ENCODE measurements at regions not wholly inside any gene's neighbourhood (a gene's known extent, or its start where the extent isn't known, plus 50 kb on each side); places are given as distances from the start of the nearest gene placed in this dataset.
"Not testable (repeated sequence)": the region's sequence is repeated elsewhere in the genome, so short reads cannot be mapped to it uniquely, and the experiment has no call there.

DNA sequence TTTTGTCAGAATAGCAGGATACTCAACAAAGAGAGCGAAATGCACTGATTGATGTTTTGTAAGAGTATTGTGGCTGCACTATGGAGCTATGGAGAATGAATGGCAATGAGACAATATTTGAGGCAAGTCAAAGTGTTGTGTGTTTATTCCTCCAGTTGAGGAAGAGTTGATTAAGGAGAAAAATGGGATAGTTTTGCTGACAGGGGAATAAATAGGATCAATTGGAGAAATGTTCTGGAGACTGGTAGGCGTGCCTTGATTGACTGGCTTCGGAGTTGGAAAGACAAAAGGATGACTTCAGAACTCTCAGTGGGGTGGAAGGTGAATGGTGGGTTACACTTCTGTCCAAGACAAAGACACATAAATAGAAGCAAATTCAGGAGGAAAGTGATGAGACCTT, 1254.9 kb upstream of the TMEM132C start:
- no peak for DNase-seq (ENCODE audit: low spot score)

GRCh38 chr12:127013197-127013596, 1253.8 kb upstream of the TMEM132C start:
- DNase-seq (ENCODE audit: low spot score), result no peak

- DNase-seq (ENCODE audit: low spot score), result no peak
Measured at GRCh38 chr12:127014079-127014478, 1252.9 kb upstream of the TMEM132C start.

- DNase-seq (ENCODE audit: low spot score), result no peak
Measured at GRCh38 chr12:127024791-127025190, 1242.2 kb upstream of the TMEM132C start.

DNA sequence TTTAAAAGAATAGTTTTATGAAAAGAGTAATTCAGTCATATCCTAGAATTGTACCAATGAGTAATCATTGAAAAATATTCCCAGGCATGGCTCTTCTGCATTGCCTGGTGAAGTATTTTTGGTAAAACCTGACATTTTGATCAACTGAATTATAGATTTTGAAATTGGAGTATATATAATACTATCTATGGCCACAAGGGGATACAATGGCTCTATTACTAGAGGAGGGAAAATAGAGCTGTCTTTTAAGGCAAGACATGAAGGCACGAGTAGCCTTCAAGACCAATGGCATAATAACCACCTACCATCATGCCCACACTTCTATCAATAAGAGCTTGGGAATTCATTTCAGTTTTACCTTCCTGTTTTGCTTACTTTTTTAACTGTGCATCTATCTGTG, 1241.4 kb upstream of the TMEM132C start:
- no peak for DNase-seq (ENCODE audit: low spot score)

GRCh38 chr12:127035011-127035879, 1231.7 kb upstream of the TMEM132C start:
- DNase-seq (ENCODE audit: low spot score), result no peak

DNA sequence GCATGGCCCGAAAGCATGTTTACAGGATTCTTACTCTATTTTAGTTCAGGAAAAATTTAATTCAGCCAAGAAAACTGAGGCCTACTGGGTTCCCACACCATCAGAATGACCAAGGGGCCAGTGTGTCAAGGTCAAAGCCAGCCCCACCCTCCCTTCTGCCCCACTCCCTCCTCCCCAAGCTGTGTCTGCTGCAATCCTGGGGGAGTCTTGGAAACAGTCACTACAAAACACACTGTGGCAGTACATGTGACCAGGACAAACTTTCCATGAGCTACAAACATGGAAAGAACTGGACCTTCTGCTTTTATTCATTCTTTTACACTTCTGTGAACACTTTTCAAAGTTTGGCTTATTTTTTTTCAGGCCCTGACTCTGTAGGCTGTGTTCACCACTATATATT, 1228.8 kb upstream of the TMEM132C start:
- DNase-seq (ENCODE audit: low spot score), result no peak

DNA sequence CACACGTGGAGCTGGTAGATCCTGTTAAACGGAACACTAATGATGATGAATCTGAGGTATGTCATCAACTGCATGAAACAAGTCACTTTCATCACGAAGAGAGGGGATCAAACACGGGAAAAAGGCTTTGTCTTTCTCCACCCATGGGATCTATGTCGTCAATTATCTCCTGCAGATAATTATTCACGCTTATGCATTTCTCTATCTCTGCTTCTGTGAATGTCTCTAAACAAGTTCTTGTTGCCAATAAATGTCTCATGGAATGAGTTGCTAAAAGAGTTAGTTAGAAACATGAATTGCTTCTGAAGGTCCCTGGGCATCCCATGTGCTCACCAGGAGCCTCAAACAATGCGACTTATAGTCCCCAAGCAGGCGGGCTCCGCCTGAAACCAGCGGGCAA, 1228.2 kb upstream of the TMEM132C start:
- no peak for DNase-seq (ENCODE audit: low spot score)

DNA sequence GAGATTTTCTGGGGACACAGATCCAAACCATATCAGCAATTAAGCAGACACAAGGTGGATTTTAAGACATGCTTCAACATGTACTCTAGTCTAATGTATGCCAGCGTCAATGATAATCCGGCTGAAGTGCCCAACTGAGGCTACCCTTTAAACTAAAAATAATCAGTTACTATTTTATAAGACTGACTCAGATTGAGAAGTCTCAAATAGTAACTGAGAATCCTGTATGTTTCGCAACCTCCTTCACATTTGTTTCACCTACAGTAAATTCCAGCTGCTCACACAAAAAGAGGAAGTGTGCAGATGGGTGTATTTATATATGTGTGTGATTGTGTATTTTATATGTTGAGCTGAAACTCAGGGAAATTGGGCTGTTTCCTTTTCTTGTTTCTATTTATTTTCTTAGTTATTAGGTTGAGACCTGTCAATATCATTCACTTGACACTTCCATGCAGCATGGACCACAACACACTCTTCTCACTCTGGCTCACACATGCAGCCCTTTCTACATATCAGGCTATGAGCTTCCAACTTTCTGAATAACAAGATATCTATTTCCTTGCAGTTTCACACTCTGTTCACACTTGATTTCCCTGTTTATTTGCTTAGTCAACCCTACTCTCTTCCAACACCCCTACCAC, 1224.9 kb upstream of the TMEM132C start:
- no peak for DNase-seq (ENCODE audit: low spot score)

- DNase-seq (ENCODE audit: low spot score), result no peak
Measured at GRCh38 chr12:127043731-127044130, 1223.2 kb upstream of the TMEM132C start.

GRCh38 chr12:127044836-127045235, 1222.1 kb upstream of the TMEM132C start:
- no peak for DNase-seq (ENCODE audit: low spot score)

DNA sequence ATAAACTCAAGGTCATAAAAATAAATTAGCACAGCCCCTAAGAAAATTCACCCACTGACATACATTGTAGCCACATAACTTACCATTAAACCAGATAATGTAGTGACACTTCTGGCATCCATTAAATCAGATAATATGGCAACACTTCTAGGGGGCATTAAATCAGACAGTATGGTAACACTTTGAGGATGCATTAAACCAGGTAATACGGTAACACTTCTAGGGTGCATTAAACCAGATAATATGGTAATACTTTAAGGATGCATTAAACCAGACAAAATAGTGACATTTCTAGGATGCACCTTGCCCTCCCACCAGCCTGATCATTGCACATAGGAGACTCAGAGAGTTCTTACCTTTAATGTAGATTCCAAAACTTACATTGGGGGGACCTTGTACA, 1220.5 kb upstream of the TMEM132C start:
- no peak for DNase-seq (ENCODE audit: low spot score)

DNA sequence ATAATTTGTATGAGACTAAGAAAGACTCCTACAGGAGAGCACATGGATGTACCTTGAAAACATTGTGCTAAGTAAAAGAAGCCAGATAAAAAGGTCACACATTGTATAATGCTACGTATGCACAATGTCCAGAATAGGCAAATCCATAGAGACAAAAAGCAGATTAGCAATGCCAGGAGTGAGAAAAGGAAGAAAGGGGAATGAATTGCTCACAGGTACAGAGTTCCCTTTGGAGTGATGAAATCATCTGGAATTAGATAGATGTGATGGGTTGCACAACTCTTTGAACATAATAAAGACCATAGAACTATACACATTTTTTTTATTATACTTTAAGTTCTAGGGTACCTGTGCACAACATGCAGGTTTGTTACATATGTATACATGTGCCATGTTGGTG, 1218.9 kb upstream of the TMEM132C start:
- no peak for DNase-seq (ENCODE audit: low spot score)

- not testable (repeated sequence) for DNase-seq (ENCODE audit: low spot score)
Measured at GRCh38 chr12:127048525-127048924, 1218.4 kb upstream of the TMEM132C start.

DNA sequence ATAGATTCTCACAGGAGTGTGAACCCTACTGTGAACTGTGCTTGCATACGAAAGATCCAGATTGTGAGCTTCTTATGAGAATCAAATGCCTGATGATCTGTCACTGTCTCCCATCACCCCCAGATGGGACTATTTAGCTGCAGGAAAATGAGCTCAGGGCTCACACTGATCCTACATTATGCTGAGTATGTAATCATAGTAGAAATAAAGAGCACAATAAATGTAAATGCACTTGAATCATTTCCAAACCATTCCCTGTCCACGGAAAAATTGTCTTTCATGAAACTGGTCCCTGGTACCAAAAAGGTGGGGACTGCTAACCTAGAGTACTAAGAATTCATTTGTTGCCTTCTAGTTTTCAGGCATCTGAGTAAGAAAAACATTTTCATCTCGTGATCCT, 1215.8 kb upstream of the TMEM132C start:
- no peak for DNase-seq (ENCODE audit: low spot score)

- DNase-seq (ENCODE audit: low spot score), result no peak
Measured at GRCh38 chr12:127052511-127053232, 1214.3 kb upstream of the TMEM132C start.

DNA sequence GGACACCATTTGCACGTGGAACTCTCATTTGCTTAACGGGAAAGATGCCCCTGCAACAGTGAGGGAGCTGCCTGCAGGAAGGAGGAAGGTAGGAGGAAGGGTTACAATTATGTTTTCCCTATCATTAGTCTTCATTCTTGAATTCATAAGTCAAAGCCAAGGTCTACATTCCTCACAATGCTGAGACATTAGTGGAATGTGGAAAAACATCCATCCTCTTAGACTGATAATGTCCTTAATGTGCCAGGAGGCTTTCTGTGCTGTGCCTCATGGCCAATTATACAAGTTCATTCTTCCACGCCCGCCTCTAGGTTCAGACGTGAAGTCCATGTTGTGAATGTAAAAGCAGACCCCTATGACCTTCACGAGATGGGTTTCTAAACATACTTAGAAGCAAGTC, 1212.4 kb upstream of the TMEM132C start:
- DNase-seq (ENCODE audit: low spot score), result no peak

GRCh38 chr12:127060310-127060847, 1206.6 kb upstream of the TMEM132C start:
- no peak for DNase-seq (ENCODE audit: low spot score)

DNA sequence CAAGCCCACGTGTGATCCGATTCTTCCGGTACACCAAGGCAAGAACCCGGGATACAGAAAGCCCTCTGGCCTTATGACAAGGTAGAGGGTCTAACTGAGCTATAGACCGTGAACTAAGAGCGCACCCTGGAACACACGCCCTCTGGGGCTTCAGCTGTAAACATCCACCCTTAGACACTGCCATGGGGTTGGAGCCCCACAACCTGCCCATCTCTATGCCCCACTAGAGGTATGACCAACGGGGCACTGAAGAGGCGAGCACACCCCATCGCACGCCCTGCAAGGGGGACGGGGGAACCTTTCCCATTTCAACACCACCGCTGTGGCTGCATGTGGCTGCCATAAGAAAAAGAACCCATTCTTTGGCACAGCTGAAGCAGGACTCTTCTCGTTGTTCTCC, 1206.0 kb upstream of the TMEM132C start:
- DNase-seq (ENCODE audit: low spot score), result no peak

- no peak for DNase-seq (ENCODE audit: low spot score)
Measured at GRCh38 chr12:127063339-127064072, 1203.5 kb upstream of the TMEM132C start.

DNA sequence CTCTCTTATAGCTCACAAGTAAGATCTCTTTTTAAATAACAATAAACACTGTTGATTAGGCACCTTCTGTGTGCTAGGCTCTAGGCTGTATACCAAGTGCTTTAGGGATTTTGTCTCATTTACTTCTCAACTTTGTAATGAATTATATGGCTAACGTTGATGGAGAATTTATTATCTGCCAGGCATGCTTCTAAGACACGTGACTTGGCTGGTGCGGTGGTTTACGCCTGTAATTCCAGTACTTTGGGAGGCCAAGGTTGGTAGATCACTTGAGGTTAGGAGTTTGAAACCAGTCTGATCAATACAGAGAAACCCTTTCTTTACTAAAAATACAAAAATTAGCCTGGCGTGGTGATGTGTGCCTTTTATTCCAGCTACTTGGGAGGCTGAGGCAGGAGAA, 1202.8 kb upstream of the TMEM132C start:
- DNase-seq (ENCODE audit: low spot score), result no peak

- no peak for DNase-seq (ENCODE audit: low spot score)
Measured at GRCh38 chr12:127065595-127065994, 1201.4 kb upstream of the TMEM132C start.
